ENCODE measurements at regions not wholly inside any gene's neighbourhood (a gene's known extent, or its start where the extent isn't known, plus 50 kb on each side); places are given as distances from the start of the nearest gene placed in this dataset.

DNA sequence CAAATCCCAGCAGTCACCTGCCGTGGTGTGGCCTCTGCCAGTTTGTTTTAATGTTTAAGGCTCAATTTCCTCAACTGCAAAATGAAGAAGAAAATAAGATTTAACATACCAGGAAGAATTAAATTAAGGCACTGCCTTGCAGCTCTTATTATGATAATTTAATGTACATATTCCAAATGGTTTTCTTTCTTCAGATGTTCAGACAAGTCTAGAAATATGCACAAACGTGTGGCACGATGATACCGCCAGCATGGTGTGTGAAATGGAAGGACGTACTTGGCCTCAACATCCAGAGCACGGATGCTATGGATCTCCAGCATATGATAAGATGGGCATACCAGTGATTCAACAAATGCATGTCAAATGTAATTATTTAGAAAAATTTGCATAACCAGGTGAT lies 959.4 kb upstream of the TMEM132C start:
- ChIA-PET CTCF (no interaction called here), POLR2A (no interaction called here)
- no peak for TF ChIP-seq CTCF (IDR thresholded peaks at IDR 0.05; ENCODE audit: low read depth, low read length)
- Histone ChIP-seq H3K9me3 (ENCODE audit: control insufficient read depth, insufficient read depth, low read length) (peaks cover 17% of the 10 kb centered on the region), H3K27ac (ENCODE audit: low read depth, low read length) (no peak overlapping the region), H3K27me3 (ENCODE audit: control insufficient read depth, insufficient read depth, low read length) (no peaks in the 10 kb centered on the region), H3K4me3 (ENCODE audit: low read depth, low read length) (no peak overlapping the region)
- no peak for DNase-seq (ENCODE audit: low read depth, low spot score)

GRCh38 chr12:127308148-127308547 lies 958.8 kb upstream of the TMEM132C start:
- Histone ChIP-seq H3K27ac (ENCODE audit: low read depth, low read length) (no peak overlapping the region), H3K9me3 (ENCODE audit: control insufficient read depth, insufficient read depth, low read length) (peaks cover 17% of the 10 kb centered on the region), H3K4me3 (ENCODE audit: low read depth, low read length) (no peak overlapping the region), H3K27me3 (ENCODE audit: control insufficient read depth, insufficient read depth, low read length) (no peaks in the 10 kb centered on the region)
- DNase-seq (ENCODE audit: low read depth, low spot score): no peak
- CTCF ChIA-PET: no interaction called here
- POLR2A ChIA-PET: no interaction called here
- no peak for TF ChIP-seq CTCF (IDR thresholded peaks at IDR 0.05; ENCODE audit: low read depth, low read length)

DNA sequence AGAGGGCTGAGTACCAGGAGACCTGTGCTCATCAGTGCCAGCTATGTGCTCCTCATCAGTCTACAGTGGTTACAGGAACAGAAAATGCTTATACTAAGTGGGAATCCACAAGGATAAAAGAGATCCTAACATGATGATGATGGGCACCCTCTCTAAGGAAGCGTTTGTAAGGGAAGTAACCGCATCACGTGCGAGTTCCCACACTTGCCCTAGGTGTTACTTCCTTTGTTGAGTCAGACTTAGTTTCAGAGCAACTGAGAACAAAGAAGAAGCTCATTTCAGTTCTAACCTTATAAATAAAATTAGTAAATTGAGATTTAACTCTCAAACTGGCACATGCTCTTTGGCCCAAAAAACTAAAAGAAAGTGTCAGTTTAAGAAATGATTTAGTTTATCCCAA lies 956.4 kb upstream of the TMEM132C start:
- Histone ChIP-seq H3K27me3 (ENCODE audit: control insufficient read depth, insufficient read depth, low read length) (no peaks in the 10 kb centered on the region), H3K4me3 (ENCODE audit: low read depth, low read length) (no peak overlapping the region), H3K27ac (ENCODE audit: low read depth, low read length) (no peak overlapping the region), H3K9me3 (ENCODE audit: control insufficient read depth, insufficient read depth, low read length) (peaks cover 11% of the 10 kb centered on the region; the same call in 1 of the 2 replicates)
- TF ChIP-seq CTCF (IDR thresholded peaks at IDR 0.05; ENCODE audit: low read depth, low read length): no peak
- ChIA-PET CTCF (no interaction called here), POLR2A (no interaction called here)
- DNase-seq (ENCODE audit: low read depth, low spot score): no peak

DNA sequence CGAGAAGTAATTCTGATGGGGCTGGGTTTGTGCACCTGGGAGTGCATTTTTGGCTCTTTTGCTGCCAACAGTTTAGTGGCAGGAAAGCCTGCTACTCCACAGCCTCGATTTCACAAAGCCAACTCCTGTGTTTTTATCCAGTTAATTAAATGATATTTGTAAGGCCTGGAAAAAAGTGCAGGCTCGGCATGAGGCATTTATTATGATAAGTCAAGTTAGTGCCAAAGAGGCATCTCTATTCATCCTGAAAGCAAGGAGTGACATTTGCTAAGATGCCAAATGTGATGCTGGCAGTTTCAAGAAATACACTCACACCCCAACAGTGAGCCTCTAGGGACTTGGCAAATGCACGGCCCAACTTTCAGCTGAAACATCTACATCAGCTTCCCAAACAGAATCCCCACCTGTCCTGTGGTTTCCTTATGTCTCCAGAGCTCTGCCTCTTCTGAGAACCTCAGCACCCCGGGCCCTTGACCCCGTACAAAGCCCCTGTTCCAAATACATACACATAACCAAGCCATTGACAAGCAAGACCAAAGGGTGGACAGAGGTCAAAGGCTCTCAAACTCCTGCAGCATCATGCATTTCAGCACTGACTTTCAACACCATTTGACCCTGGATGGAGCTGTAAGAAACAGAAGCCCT lies 955.1 kb upstream of the TMEM132C start:
- Histone ChIP-seq H3K4me3 (ENCODE audit: low read depth, low read length) (no peak overlapping the region), H3K27ac (ENCODE audit: low read depth, low read length) (no peak overlapping the region), H3K27me3 (ENCODE audit: control insufficient read depth, insufficient read depth, low read length) (no peaks in the 10 kb centered on the region), H3K9me3 (ENCODE audit: control insufficient read depth, insufficient read depth, low read length) (peaks cover 7% of the 10 kb centered on the region; the same call in 1 of the 2 replicates)
- no peak for DNase-seq (ENCODE audit: low read depth, low spot score)
- CTCF ChIA-PET: no interaction called here
- POLR2A ChIA-PET: no interaction called here
- no peak for TF ChIP-seq CTCF (IDR thresholded peaks at IDR 0.05; ENCODE audit: low read depth, low read length)

DNA sequence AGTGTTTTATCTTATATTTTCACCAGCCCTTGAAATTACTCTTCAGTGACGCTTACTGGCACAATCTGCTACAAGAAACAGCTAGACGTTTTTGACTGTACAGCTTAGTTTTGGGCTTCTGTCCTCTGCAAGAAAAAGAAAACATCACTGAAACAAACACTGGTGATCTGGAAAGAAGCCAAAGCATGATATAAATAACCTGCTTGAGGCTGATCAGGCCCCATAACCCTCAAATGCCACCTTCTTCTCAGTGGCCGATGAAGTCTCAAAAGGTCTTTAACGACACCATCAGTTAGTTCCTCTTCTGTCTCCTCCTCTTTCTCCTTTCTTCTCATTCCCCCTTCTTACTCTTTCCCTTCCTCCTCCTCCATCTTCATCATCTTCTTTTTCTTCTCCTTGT lies 942.3 kb upstream of the TMEM132C start:
- no peaks in the 10 kb centered on the region; the same call in 1 of the 2 replicates for H3K9me3 ChIP-seq (ENCODE audit: control insufficient read depth, insufficient read depth, low read length)
- no peak for TF ChIP-seq CTCF (IDR thresholded peaks at IDR 0.05; ENCODE audit: low read depth, low read length)
- H3K27me3 ChIP-seq (ENCODE audit: control insufficient read depth, insufficient read depth, low read length): no peaks in the 10 kb centered on the region
- no peak for DNase-seq (ENCODE audit: low read depth, low spot score)
- no peak overlapping the region for H3K4me3 ChIP-seq (ENCODE audit: low read depth, low read length)
- ChIA-PET POLR2A (no interaction called here), CTCF (no interaction called here)
- H3K27ac ChIP-seq (ENCODE audit: low read depth, low read length): no peak overlapping the region
